H1 (cell line): ENCODE measurements at regions not wholly inside any gene's neighbourhood (a gene's known extent, or its start where the extent isn't known, plus 50 kb on each side); places are given as distances from the start of the nearest gene placed in this dataset.

ENCODE experiments used
- CTCF ChIA-PET: fragments of 300-600 bp; sonication (Branson Sonifier 250); formaldehyde crosslinking; loops from one replicate; lab custom pipeline; 2021; ENCODE audit not compliant: partially characterized antibody; lab: Charles Lee
- POLR2A ChIA-PET: fragments of 300-600 bp; sonication (Branson Sonifier 250); formaldehyde crosslinking; loops from one replicate; lab custom pipeline; 2021; ENCODE audit warnings: inconsistent platforms; ENCODE audit not compliant: partially characterized antibody; lab: Charles Lee
- DNase-seq, 2 experiments: peaks; one replicate each; pipeline versions ENCODE4 v3.0.0 to v3.0.0-alpha.2; 2010 to 2022; ENCODE audit warnings: low spot score in 2 of 2, low read depth in 1 of 2, mixed read lengths in 1 of 2
- FAIRE-seq: peaks from 2 replicates; lab custom pipeline; 2011; peaks lifted over from hg19 to GRCh38; lab: Jason Lieb, UNC
- H2AFZ ChIP-seq: 2 replicates; pipeline ENCODE4 v1.8.1; 2012; ENCODE audit warnings: low read length, inconsistent platforms
- H2AK5ac ChIP-seq: 2 replicates; pipeline ENCODE4 v1.6.1; 2013; ENCODE audit warnings: low read depth, low read length
- H2BK120ac ChIP-seq: replicated peaks from 2 replicates; pipeline ENCODE3; 2013; ENCODE audit warnings: low read depth, low read length, inconsistent platforms
- H2BK12ac ChIP-seq: 2 replicates; pipeline ENCODE4 v1.6.1; 2013; ENCODE audit warnings: low read depth, low read length
- H2BK15ac ChIP-seq: 2 replicates; pipeline ENCODE4 v1.6.1; 2013; ENCODE audit warnings: low read length
- H2BK20ac ChIP-seq: 2 replicates; pipeline ENCODE4 v1.6.1; 2013; ENCODE audit warnings: low read length
- H2BK5ac ChIP-seq: 2 replicates; pipeline ENCODE4 v1.6.1; 2013; ENCODE audit warnings: low read depth, low read length
- H3K14ac ChIP-seq: 2 replicates; pipeline ENCODE4 v1.6.1; 2013; ENCODE audit warnings: inconsistent platforms; ENCODE audit not compliant: insufficient read length
- H3K18ac ChIP-seq: 2 replicates; pipeline ENCODE4 v1.6.1; 2013; ENCODE audit warnings: low read length; ENCODE audit errors: extremely low read depth
- H3K23ac ChIP-seq: 2 replicates; pipeline ENCODE4 v1.6.1; 2013; ENCODE audit warnings: inconsistent platforms; ENCODE audit not compliant: insufficient read length
- H3K23me2 ChIP-seq: 2 replicates; pipeline ENCODE4 v1.6.1; 2013; ENCODE audit warnings: low read depth, low read length
- H3K27ac ChIP-seq: 2 replicates; pipeline ENCODE4 v1.6.1; 2011; ENCODE audit warnings: low read depth, low read length, inconsistent platforms
- H3K27me3 ChIP-seq, 4 experiments: replicated peaks in 1 of 4; 1 replicate in 1 of 4; 2 replicates in 3 of 4; pipeline versions ENCODE4 v1.6.1 to v1.8.1; 2011 to 2013; ENCODE audit warnings: low read length in 3 of 4, mild to moderate bottlenecking in 3 of 4, inconsistent platforms in 2 of 4, mixed read lengths in 2 of 4, moderate library complexity in 1 of 4; ENCODE audit not compliant: control insufficient read depth in 3 of 4, insufficient read depth in 3 of 4; ENCODE audit errors: extremely low read depth in 1 of 4
- H3K36me3 ChIP-seq, 4 experiments: 2 replicates each; pipeline versions ENCODE4 v1.6.1 to v1.8.1; 2011 to 2013; ENCODE audit warnings: mild to moderate bottlenecking in 4 of 4, low read length in 3 of 4, moderate library complexity in 2 of 4, control low read depth in 1 of 4, inconsistent platforms in 1 of 4; ENCODE audit not compliant: insufficient read depth in 4 of 4, control insufficient read depth in 2 of 4
- H3K4ac ChIP-seq: replicated peaks from 2 replicates; pipeline ENCODE3; 2013; ENCODE audit warnings: low read length, low read depth, mixed read lengths, inconsistent platforms; ENCODE audit not compliant: insufficient read length
- H3K4me1 ChIP-seq, 4 experiments: replicated peaks in 1 of 4; 1 replicate in 1 of 4; 2 replicates in 3 of 4; pipeline versions ENCODE4 v1.6.1 to v1.8.1; 2011 to 2013; ENCODE audit warnings: low read length in 3 of 4, inconsistent platforms in 2 of 4, mixed read lengths in 1 of 4; ENCODE audit not compliant: insufficient read depth in 4 of 4, control insufficient read depth in 3 of 4
- H3K4me2 ChIP-seq, 2 experiments: 2 replicates each; pipeline versions ENCODE4 v1.6.1 to v1.8.1; 2011 to 2013; ENCODE audit warnings: low read depth in 2 of 2, low read length in 2 of 2, control low read depth in 1 of 2, inconsistent platforms in 1 of 2, mild to moderate bottlenecking in 1 of 2; ENCODE audit not compliant: insufficient read depth in 1 of 2
- H3K4me3 ChIP-seq, 4 experiments: fragments of 200-600, 300-600 bp in 1 of 4; sonication (generic), shearing (Covaris generic), sonication (Bioruptor Twin) in 1 of 4; 2 replicates each; pipeline versions ENCODE4 v1.5.1 to v1.8.1; 2011 to 2016; ENCODE audit warnings: low read length in 4 of 4, low read depth in 3 of 4, control low read depth in 2 of 4, inconsistent platforms in 2 of 4, mild to moderate bottlenecking in 2 of 4, mixed read lengths in 1 of 4, moderate library complexity in 1 of 4; ENCODE audit not compliant: insufficient read depth in 2 of 4; ENCODE audit errors: extremely low read depth in 1 of 4
- H3K56ac ChIP-seq: replicated peaks from 2 replicates; pipeline ENCODE3; 2013; ENCODE audit warnings: low read depth, mild to moderate bottlenecking, mixed read lengths, low read length, inconsistent platforms; ENCODE audit not compliant: insufficient read length
- H3K79me1 ChIP-seq: 2 replicates; pipeline ENCODE4 v1.6.1; 2013; ENCODE audit warnings: low read depth, low read length, control low read depth
- H3K79me2 ChIP-seq, 2 experiments: 2 replicates each; pipeline versions ENCODE4 v1.6.1 to v1.8.1; 2012 to 2013; ENCODE audit warnings: low read length in 2 of 2, mild to moderate bottlenecking in 2 of 2, inconsistent platforms in 1 of 2; ENCODE audit not compliant: insufficient read depth in 2 of 2, control insufficient read depth in 1 of 2
- H3K9ac ChIP-seq, 4 experiments: replicated peaks in 1 of 4; 1 replicate in 1 of 4; 2 replicates in 3 of 4; pipeline versions ENCODE4 v1.6.1 to v1.8.1; 2011 to 2013; ENCODE audit warnings: low read depth in 3 of 4, low read length in 3 of 4, control low read depth in 2 of 4, mild to moderate bottlenecking in 2 of 4, moderate library complexity in 2 of 4, inconsistent platforms in 1 of 4; ENCODE audit errors: extremely low read depth in 1 of 4
- H3K9me3 ChIP-seq, 2 experiments: 2 replicates each; pipeline versions ENCODE4 v1.6.1 to v1.8.1; 2012 to 2013; ENCODE audit warnings: mild to moderate bottlenecking in 2 of 2, moderate library complexity in 2 of 2, control low read depth in 1 of 2, inconsistent platforms in 1 of 2, low read depth in 1 of 2, low read length in 1 of 2, mixed read lengths in 1 of 2; ENCODE audit not compliant: insufficient read depth in 2 of 2
- H4K20me1 ChIP-seq, 2 experiments: replicated peaks in 1 of 2; 2 replicates each; pipeline versions ENCODE3 to v1.8.1; 2011 to 2013; ENCODE audit warnings: inconsistent platforms in 2 of 2, low read length in 2 of 2, mild to moderate bottlenecking in 1 of 2; ENCODE audit not compliant: insufficient read depth in 2 of 2, control insufficient read depth in 1 of 2
- H4K5ac ChIP-seq: 2 replicates; pipeline ENCODE4 v1.6.1; 2013; ENCODE audit warnings: low read length, low read depth, mixed read lengths, inconsistent platforms; ENCODE audit not compliant: insufficient read length
- H4K8ac ChIP-seq: 2 replicates; pipeline ENCODE4 v1.8.0; 2013; ENCODE audit warnings: mild to moderate bottlenecking, moderate library complexity, low read length, inconsistent platforms; ENCODE audit not compliant: insufficient read depth; ENCODE audit errors: extremely low read depth
- H4K91ac ChIP-seq: replicated peaks from 2 replicates; pipeline ENCODE3; 2013; ENCODE audit warnings: low read length, mixed read lengths, inconsistent platforms; ENCODE audit not compliant: insufficient read length
- CBX5 ChIP-seq: fragments of 300-800, 300-1000 bp; sonication (generic); IDR thresholded peaks from 2 replicates; pipeline ENCODE4 v1.7.1; 2016; ENCODE audit warnings: antibody characterized with exemption, low read length, low read depth
- EP300 ChIP-seq, 2 experiments: IDR thresholded peaks; 1 replicate in 1 of 2; 2 replicates in 1 of 2; pipeline ENCODE4 v1.6.1; 2011 to 2012; ENCODE audit warnings: low read depth in 2 of 2, low read length in 2 of 2, mild to moderate bottlenecking in 2 of 2, borderline replicate concordance in 1 of 2, inconsistent platforms in 1 of 2, moderate library complexity in 1 of 2
- EZH2 ChIP-seq: fragments of 200-600 bp; sonication (generic); IDR thresholded peaks from 2 replicates; pipeline ENCODE4 v1.7.1; 2012; ENCODE audit warnings: low read depth, mild to moderate bottlenecking, moderate library complexity, low read length, inconsistent platforms; ENCODE audit not compliant: severe bottlenecking
- FOSL1 ChIP-seq: IDR thresholded peaks from 2 replicates; pipeline ENCODE4 v1.6.1; 2011; ENCODE audit warnings: mild to moderate bottlenecking, low read depth, low read length, moderate library complexity; ENCODE audit not compliant: insufficient read depth
- GTF2F1 ChIP-seq: IDR thresholded peaks from 2 replicates; pipeline ENCODE4 v1.6.1; 2012; ENCODE audit warnings: low read depth, low read length, improper control_type of control experiment, borderline replicate concordance
- KDM1A ChIP-seq: fragments of 200-600, 300-600 bp; sonication (generic); IDR thresholded peaks from 2 replicates; pipeline ENCODE4 v1.7.1; 2016; ENCODE audit warnings: mild to moderate bottlenecking, low read length, borderline replicate concordance
- MAX ChIP-seq: IDR thresholded peaks from 2 replicates; pipeline ENCODE4 v1.6.1; 2012; ENCODE audit warnings: inconsistent platforms
- SIRT6 ChIP-seq: IDR thresholded peaks from one replicate; pipeline ENCODE4 v1.7.1; 2012; ENCODE audit warnings: low read length, inconsistent platforms
- SP2 ChIP-seq: IDR thresholded peaks from 2 replicates; pipeline ENCODE4 v1.6.1; 2012; ENCODE audit warnings: mild to moderate bottlenecking, low read length, inconsistent platforms
- WGBS, 2 experiments: shearing (Covaris generic) in 1 of 2; methylation state at CpG; one replicate each; pipeline versions ENCODE4 v1.1.6 to v1.1.7; 2013 to 2015; ENCODE audit warnings: low lambda C conversion rate in 2 of 2, mixed read lengths in 2 of 2, inconsistent platforms in 1 of 2, low coverage in 1 of 2, missing lambda C conversion rate in 1 of 2; ENCODE audit not compliant: insufficient replicate concordance in 2 of 2, insufficient coverage in 1 of 2, insufficient read length in 1 of 2; ENCODE audit errors: extremely low coverage in 1 of 2, missing lambda C conversion rate in 1 of 2; 5-methylcytosine and 5-hydroxymethylcytosine counted together

GRCh38 chr12:24252602-24253001, 303.1 kb upstream of the SOX5 start:
- Histone ChIP-seq H3K4me1 (peaks cover 0 to 18% (median 7%) of the 10 kb centered on the region in 4 experiments; a peak in 4 of 7 replicates), H3K56ac (no peak overlapping the region), H3K36me3 (no peaks in the 10 kb centered on the region), H2BK5ac (no peak overlapping the region), H2BK20ac (no peak overlapping the region), H3K27ac (peak overlapping the region; percentile 10; the same call in 1 of the 2 replicates), H2AFZ (peak overlapping the region; percentile 87), H3K79me2 (no peaks in the 10 kb centered on the region), H3K27me3 (no peaks in the 10 kb centered on the region), H3K4me2 (peak overlapping the region; percentile 51 to 68), H3K4me3 (peak overlapping the region in 3 of 4 experiments; percentile 7 to 45 (median 20); a peak in 4 of 8 replicates), H3K14ac (no peak overlapping the region), H3K9ac (no peak overlapping the region), H4K5ac (peak overlapping the region; percentile 3), H3K23ac (no peak overlapping the region), H3K4ac (no peak overlapping the region), H2BK15ac (no peak overlapping the region), H3K23me2 (no peaks in the 10 kb centered on the region), H3K9me3 (no peaks in the 10 kb centered on the region), H3K18ac (no peak overlapping the region), H2AK5ac (no peak overlapping the region), H2BK12ac (no peak overlapping the region), H4K91ac (no peak overlapping the region), H2BK120ac (no peak overlapping the region), H4K8ac (no peak overlapping the region), H3K79me1 (no peaks in the 10 kb centered on the region), H4K20me1 (no peaks in the 10 kb centered on the region)
- DNase-seq: no peak
- POLR2A ChIA-PET: interaction anchor here (0.6 kb wide), 1 partner anchor 21 kb away, joined by 3 read pairs; no protein-coding TSS in a partner anchor
- 7% methylated on average over 4 of the region's 4 CpGs; no CpG with 5 or more reads in 1 of the 2 experiments for WGBS, 2 experiments
- CTCF ChIA-PET: no interaction called here
- FAIRE-seq: no peak
- TF ChIP-seq GTF2F1: no peak
- no peak for TF ChIP-seq KDM1A
- TF ChIP-seq SP2: no peak
- TF ChIP-seq MAX: no peak
- no peak for TF ChIP-seq CBX5
- TF ChIP-seq EP300 (IDR thresholded peaks at IDR 0.05; ENCODE audit: borderline replicate concordance in 1 of 2, low read depth in 2 of 2, low read length in 2 of 2): no peak
- TF ChIP-seq FOSL1: no peak
- no peak for TF ChIP-seq EZH2
- no peak for TF ChIP-seq SIRT6
